ENCODE measurements at regions not wholly inside any gene's neighbourhood (a gene's known extent, or its start where the extent isn't known, plus 50 kb on each side); places are given as distances from the start of the nearest gene placed in this dataset.

DNA sequence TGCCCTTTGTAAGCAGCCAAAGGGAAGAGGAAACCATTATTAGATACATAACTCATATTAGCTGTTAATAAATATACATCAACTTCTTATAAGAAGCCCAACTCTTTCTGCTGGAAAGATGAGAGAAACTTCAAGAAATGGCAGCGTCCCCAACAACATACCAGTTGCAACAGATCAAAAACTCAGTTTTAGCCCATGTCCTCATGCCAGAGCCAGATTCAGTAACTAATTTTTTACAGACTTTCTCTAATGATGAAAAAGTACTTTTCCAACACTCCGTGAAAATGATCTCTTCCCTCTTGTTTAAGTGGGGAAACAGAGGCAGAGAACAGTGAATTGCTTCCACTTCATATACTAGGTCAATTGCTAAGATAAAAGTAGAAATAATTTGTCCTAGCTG lies 206.8 kb upstream of the NUDT4 start:
- H3K27ac ChIP-seq (ENCODE audit: low read depth, low read length, poor library complexity, severe bottlenecking), result no peak overlapping the region
- POLR2A ChIA-PET, result interaction anchor here (0.7 kb wide), 1 partner anchor 132 kb away, joined by 3 read pairs; no protein-coding TSS in a partner anchor

GRCh38 chr12:93173178-93173957 lies 204.4 kb upstream of the NUDT4 start:
- Histone ChIP-seq H3K4me2 (ENCODE audit: low read length) (no peak overlapping the region), H3K4me1 (ENCODE audit: insufficient read depth, low read length, poor library complexity, severe bottlenecking) (peaks cover 4% of the 10 kb centered on the region), H3K36me3 (ENCODE audit: insufficient read depth, low read length) (no peaks in the 10 kb centered on the region), H4K20me1 (ENCODE audit: insufficient read depth, low read length) (no peaks in the 10 kb centered on the region), H2AFZ (ENCODE audit: low read length) (no peak overlapping the region), H3K4me3 (ENCODE audit: low read depth, low read length, poor library complexity, severe bottlenecking) (no peak overlapping the region), H3K9me3 (ENCODE audit: low read length) (peaks cover 3% of the 10 kb centered on the region; the same call in 1 of the 2 replicates), H3K27ac (ENCODE audit: low read depth, low read length, poor library complexity, severe bottlenecking) (no peak overlapping the region), H3K9me2 (ENCODE audit: insufficient read depth, low read length) (no peaks in the 10 kb centered on the region), H3K79me2 (ENCODE audit: insufficient read depth, low read depth, low read length) (no peaks in the 10 kb centered on the region)
- ChIA-PET POLR2A (no interaction called here), CTCF (ENCODE audit: unreplicated experiment) (no interaction called here)
- TF ChIP-seq EZH2phosphoT487 (IDR thresholded peaks at IDR 0.05; ENCODE audit: borderline replicate concordance, low read depth, low read length) (no peak), CTCF (conservative IDR thresholded peaks at IDR 0.05; ENCODE audit: low read length) (no peak)
- DNase-seq (ENCODE audit: low spot score), result no peak
- BruUV-seq (replicated peaks), result no TSS peak
- intact Hi-C loops (cut with micrococcal nuclease; ENCODE audit: unreplicated experiment), result no loop called here

More for the DNA sequence above, 206.8 kb upstream of the NUDT4 start:
- no peak overlapping the region for H3K4me3 ChIP-seq (ENCODE audit: low read depth, low read length, poor library complexity, severe bottlenecking)
- no peaks in the 10 kb centered on the region for H4K20me1 ChIP-seq (ENCODE audit: insufficient read depth, low read length)
- H3K9me3 ChIP-seq (ENCODE audit: low read length), result no peaks in the 10 kb centered on the region
- no peak overlapping the region for H3K4me2 ChIP-seq (ENCODE audit: low read length)
- no TSS peak for BruUV-seq (replicated peaks)
- no peaks in the 10 kb centered on the region for H3K79me2 ChIP-seq (ENCODE audit: insufficient read depth, low read depth, low read length)
- CTCF ChIA-PET (ENCODE audit: unreplicated experiment), result no interaction called here
- H3K36me3 ChIP-seq (ENCODE audit: insufficient read depth, low read length), result no peaks in the 10 kb centered on the region
- peaks cover 29% of the 10 kb centered on the region for H3K4me1 ChIP-seq (ENCODE audit: insufficient read depth, low read length, poor library complexity, severe bottlenecking)
- DNase-seq (ENCODE audit: low spot score), result no peak
- no peaks in the 10 kb centered on the region for H3K9me2 ChIP-seq (ENCODE audit: insufficient read depth, low read length)
- intact Hi-C loops (cut with micrococcal nuclease; ENCODE audit: unreplicated experiment), result no loop called here
- TF ChIP-seq EZH2phosphoT487 (IDR thresholded peaks at IDR 0.05; ENCODE audit: borderline replicate concordance, low read depth, low read length) (no peak), CTCF (conservative IDR thresholded peaks at IDR 0.05; ENCODE audit: low read length) (no peak)
- H2AFZ ChIP-seq (ENCODE audit: low read length), result no peak overlapping the region

- POLR2A ChIA-PET, result no interaction called here
Measured at GRCh38 chr12:93174048-93174447, 203.7 kb upstream of the NUDT4 start.

More at GRCh38 chr12:93174048-93174447, 203.7 kb upstream of the NUDT4 start:
- no peaks in the 10 kb centered on the region for H3K4me1 ChIP-seq (ENCODE audit: insufficient read depth, low read length, poor library complexity, severe bottlenecking)
- no peak overlapping the region for H3K4me2 ChIP-seq (ENCODE audit: low read length)
- no TSS peak for BruUV-seq (replicated peaks)
- intact Hi-C loops (cut with micrococcal nuclease; ENCODE audit: unreplicated experiment), result no loop called here
- H3K9me3 ChIP-seq (ENCODE audit: low read length), result peaks cover 5% of the 10 kb centered on the region; the same call in 1 of the 2 replicates
- no peak for DNase-seq (ENCODE audit: low spot score)
- CTCF ChIA-PET (ENCODE audit: unreplicated experiment), result no interaction called here
- H3K79me2 ChIP-seq (ENCODE audit: insufficient read depth, low read depth, low read length), result no peaks in the 10 kb centered on the region
- no peak overlapping the region for H3K27ac ChIP-seq (ENCODE audit: low read depth, low read length, poor library complexity, severe bottlenecking)
- H3K36me3 ChIP-seq (ENCODE audit: insufficient read depth, low read length), result no peaks in the 10 kb centered on the region
- H2AFZ ChIP-seq (ENCODE audit: low read length), result no peak overlapping the region
- no peak for TF ChIP-seq EZH2phosphoT487 (IDR thresholded peaks at IDR 0.05; ENCODE audit: borderline replicate concordance, low read depth, low read length)
- TF ChIP-seq CTCF (conservative IDR thresholded peaks at IDR 0.05; ENCODE audit: low read length), result no peak
- H4K20me1 ChIP-seq (ENCODE audit: insufficient read depth, low read length), result no peaks in the 10 kb centered on the region
- no peaks in the 10 kb centered on the region for H3K9me2 ChIP-seq (ENCODE audit: insufficient read depth, low read length)
- no peak overlapping the region for H3K4me3 ChIP-seq (ENCODE audit: low read depth, low read length, poor library complexity, severe bottlenecking)

Data from OCI-LY7 (cell line).